ENCODE measurements at regions not wholly inside any gene's neighbourhood (a gene's known extent, or its start where the extent isn't known, plus 50 kb on each side); places are given as distances from the start of the nearest gene placed in this dataset.
A peak's percentile ranks its signal among the peaks of the same experiment; 100 is the strongest.

- no peak for DNase-seq
Measured at GRCh38 chr22:48871176-48871840, 956.4 kb downstream of the BRD1 start.

GRCh38 chr22:48870436-48870835 is 957.2 kb downstream of the BRD1 start:
- DNase-seq: no peak

DNA sequence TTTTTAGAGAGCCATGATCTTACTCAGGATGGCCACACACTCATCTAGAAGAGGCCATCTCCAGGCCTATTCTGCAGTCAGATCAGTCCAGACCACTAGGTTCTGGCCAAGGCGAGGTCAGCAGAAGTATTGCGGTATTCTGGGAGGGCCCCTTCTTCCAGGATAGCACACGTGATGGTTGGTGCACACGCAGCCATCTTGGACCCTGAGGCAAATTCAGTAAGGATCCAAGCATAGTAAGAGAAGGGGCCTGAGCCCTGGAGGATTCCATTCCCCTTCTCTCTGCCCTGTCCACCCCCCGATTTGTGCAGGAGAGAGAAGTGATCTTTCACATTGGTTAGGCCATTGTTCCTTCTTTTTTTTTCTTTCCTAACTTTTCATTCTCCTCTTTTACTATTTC is 957.9 kb downstream of the BRD1 start:
- no peak for DNase-seq

DNA sequence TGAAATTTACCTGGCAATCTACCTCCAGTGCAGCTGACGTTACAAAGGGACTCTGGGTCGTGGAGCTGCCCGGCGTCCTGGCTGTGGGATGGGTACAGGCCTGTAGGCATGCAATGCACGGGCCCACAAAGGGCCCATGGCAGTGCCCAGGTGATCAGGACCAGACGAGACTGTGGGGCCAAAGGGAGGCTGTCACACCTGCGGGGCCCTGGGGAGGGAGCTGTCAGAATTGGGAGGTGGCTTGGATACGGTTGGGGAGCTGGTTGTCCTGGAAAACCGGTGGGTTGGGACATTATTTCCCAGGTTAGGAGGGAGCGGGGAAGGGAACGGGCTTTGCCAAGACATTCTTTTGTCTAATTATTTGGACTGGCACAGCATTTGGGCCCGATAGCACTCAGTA is 958.5 kb downstream of the BRD1 start:
- no peak for DNase-seq

GRCh38 chr22:48868554-48868953 is 959.1 kb downstream of the BRD1 start:
- no peak for DNase-seq

DNA sequence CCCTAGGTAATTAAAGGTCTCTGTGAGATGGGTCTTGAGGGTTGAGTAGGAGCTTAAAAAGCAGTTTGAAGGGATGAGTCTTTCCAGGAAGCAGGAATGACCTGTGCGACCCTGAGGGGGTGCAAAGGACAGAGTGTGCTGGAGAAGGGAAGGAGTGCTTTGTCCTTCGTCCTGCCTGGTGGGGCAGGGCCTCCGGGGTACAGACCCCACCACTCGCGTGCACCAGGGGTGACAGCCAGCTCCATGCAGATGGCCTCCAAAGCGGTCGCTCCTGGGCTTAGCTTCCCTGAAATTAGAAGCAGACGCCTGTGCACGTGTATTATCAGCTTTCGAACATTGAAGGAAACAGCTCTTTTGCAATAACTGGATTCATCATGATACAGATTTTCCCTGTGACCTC is 959.8 kb downstream of the BRD1 start:
- no peak for DNase-seq

DNA sequence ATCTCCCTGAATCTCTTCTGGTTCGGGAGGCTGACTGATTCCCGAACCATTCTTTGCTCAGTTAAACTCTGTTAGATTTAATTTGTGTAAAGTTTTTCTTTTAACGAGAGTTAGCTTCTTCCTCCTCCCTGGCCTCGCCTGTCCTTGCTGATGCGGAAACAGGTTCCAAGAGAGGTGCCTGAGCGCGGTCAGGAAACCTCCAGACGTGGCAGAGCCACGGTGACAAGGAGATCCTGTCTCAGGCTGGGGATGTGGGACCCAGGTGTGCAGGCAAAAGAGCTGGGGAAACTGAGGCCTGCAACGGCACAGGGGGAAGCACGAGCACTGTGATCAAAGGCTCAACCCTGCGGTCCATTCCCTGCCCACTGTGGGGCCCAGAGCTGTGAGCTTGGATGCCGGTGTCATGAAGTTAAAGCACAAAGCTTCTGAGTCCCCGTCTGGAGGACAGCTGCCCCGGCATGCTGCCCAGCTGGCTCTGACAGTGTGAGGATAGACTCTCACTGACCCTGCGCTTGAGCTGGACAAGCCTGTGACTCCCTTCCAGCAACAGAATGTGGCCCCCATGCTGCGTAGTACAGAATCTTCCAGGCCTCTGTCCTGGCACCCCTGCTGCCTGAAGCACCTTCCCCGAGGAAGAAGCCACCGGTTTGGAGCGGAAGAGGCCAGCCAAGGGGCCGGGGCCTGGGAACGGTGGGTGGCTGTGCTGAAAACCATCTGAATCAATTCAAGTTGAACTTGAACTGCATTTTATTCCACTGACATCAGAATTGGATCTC is 960.6 kb downstream of the BRD1 start:
- no peak for DNase-seq

DNA sequence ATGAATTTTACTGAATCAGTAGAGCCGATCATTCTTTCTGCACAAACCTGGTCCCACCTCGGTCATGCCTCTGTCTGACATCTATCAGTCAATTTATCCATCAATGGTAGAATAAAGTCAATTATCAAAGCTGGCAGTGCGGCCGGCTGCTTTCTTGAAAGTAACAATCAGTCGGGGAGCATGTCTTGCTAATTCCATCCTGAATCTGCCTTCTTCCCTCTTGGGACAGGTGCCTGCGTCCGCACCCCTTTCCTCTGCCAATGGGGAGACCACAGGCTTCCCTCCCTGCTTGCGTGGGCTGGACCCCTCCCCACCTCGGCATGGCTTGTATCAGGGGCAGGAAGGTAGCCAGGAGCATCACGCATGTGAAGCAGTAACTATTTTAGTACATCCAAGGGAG is 962.9 kb downstream of the BRD1 start:
- no peak for DNase-seq

- DNase-seq: no peak
Measured at GRCh38 chr22:48863965-48864528, 963.6 kb downstream of the BRD1 start.

DNA sequence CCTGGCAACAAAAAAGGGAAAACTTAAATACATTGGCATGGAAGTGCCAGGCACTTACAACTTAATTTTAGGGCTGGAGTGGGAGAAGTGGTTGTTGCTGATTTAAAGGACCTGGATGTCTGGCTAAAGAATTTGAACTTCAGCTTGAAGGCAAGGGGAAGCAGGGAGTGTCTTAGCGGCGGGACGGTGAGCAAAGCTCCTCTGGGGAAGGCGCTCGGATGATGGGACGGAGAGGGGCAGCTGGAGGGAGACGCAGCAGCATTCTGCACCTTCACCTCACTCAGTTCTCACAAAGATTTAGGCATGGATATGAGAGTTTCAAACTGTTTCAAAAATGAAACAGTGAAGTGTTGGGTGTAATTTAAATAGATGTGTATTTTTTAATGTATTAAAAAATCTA is 967.1 kb downstream of the BRD1 start:
- DNase-seq: no peak

GRCh38 chr22:48858856-48859255 is 968.8 kb downstream of the BRD1 start:
- no peak for DNase-seq

DNA sequence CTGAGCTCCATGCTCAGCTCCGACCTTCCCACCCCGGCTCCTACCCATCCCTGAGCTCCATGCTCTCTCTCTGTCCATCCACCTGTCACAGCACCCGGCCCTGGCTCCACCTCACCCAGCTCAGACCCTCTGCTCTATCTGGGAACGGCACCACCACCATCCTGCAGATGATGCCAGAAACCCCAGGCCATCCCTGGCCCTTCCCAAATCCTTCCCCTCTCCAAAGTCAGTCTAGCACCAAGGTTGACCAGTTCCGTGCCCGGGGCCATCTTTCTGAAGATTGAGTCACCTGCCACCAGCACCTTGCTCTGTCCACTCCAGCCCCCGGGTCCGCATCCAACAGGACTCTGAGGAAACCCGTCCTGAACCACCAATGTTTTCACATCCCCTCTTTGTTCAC is 969.6 kb downstream of the BRD1 start:
- no peak for DNase-seq

GRCh38 chr22:48857202-48857805 is 970.4 kb downstream of the BRD1 start:
- no peak for DNase-seq

DNA sequence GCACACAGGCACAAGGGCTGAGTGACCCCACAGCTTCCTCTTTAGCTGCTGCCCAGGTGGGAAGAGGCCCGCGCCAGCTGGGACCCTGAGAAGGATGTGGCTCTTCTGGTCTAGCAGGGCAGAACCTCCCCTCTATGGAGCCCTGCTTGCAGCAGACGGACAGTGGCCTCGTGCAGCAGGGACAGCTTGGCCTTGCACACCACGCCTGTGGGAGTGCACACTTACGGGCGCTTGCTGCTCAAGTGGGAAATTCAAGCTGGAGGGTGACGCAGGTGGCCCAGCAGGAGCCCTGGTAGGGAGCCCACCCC is 971.4 kb downstream of the BRD1 start:
- no peak for DNase-seq

- no peak for DNase-seq
Measured at GRCh38 chr22:48855593-48856307, 971.9 kb downstream of the BRD1 start.

GRCh38 chr22:48855013-48855412 is 972.7 kb downstream of the BRD1 start:
- DNase-seq: no peak

GRCh38 chr22:48853627-48854240 is 973.9 kb downstream of the BRD1 start:
- DNase-seq: no peak

DNA sequence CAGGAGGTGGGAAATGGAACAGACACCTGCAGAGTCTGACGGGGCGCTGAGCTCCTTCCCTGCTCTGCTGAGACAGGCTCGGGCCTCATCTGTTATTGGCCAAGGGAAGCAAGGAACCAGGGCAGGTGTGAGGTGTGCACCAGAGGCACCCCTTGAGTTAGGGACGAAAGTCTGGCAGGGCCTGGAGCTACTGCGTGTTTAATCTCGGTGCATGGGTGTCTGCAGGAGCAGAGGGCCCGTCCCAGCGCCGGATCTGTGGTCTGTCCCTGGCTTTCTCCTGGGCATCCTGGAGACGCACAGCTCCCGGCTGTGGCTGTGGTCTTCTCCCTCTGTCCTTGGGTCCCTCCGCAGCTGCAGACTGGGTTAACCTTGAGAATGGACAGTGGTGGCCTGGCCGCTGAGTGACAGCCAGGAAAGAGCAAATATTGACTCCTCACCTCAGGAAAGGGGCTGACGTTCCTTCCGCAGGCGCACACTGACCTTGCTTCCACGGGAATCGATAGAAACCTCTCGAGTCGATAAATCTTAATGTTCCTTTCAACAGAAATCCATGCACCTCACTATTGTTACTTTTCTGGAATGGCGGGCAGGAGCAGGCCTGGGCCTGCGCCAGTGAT is 975.6 kb downstream of the BRD1 start:
- no peak for DNase-seq

DNA sequence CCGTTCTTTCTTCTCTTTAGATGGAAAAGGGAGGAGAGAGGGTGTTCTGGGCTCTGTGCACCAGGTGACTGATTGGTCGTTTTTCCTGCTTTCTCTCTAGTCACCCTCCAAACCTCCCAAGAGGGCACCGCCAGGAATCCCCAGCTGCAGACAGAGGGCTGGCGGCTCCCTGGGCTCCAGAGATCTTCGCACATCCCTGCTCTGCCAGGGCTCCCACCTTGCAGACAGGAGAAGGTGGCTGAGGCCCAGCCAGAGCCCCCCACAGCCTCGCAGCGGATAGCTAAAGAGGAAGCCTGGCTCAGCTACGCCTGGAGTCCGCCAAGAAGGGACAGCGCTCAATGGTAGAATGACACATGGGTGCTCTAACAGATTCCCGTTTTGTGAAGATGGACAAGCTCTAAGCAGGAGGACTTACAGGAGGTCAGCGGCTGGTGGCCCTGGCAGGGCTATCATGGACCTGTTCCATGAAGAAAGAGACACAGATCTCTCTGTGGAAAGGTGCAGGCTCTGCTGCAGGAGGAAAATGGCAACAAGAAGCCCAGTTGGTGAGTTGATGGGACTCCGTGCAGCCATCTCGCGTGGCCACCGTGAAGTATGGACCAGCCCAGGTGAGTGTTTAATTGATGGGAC is 976.9 kb downstream of the BRD1 start:
- no peak for DNase-seq

DNA sequence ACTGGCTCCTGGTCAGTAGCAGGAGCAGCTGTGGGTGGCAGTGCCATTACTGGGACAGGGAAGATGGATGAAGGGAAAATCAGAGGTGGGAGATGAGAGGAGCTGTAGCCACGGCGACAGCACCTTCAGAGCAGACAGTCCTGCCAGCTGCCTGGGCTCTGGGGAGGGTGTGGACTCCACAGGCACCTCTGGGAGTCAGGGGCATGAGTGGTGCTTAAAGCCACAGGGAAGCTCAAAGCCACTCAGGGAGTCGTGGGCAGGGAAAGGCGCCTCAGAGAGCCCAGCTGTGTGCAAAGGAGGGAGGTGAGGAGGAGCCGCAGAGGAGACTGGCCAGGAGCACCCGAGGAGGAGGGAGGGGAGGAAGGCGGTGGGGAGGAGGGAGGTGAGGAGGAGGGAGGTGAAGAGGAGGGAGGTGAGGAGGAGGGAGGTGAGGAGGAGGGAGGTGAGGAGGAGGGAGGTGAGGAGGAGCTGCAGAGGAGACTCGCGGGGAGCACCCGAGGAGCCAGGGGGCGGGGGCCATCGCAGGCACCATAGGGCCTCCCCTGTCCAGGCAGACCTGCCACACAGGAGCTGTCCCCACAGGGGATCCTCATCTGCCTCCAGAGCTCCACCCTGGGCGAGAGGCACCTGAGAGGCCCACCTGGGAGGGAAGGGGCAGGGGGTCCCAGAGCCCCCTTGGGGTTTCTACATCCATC is 977.6 kb downstream of the BRD1 start:
- peak; percentile 41 for DNase-seq

- DNase-seq: no peak
Measured at GRCh38 chr22:48849219-48849912, 978.3 kb downstream of the BRD1 start.
